LNCaP clone FGC (cell line): ENCODE measurements at regions not wholly inside any gene's neighbourhood (a gene's known extent, or its start where the extent isn't known, plus 50 kb on each side); places are given as distances from the start of the nearest gene placed in this dataset.
A peak's percentile ranks its signal among the peaks of the same experiment; 100 is the strongest.

Experiments
- DNase-seq: peaks from one replicate; pipeline ENCODE4 v3.0.0-alpha.2; 2011; ENCODE audit warnings: low read depth
- H3K4me3 ChIP-seq: 2 replicates; pipeline ENCODE4 v1.5.1; 2011; ENCODE audit warnings: mild to moderate bottlenecking, low read depth, low read length, control low read depth
- TF ChIP-seq, protein P1 (sequence below): IDR thresholded peaks from 2 replicates; pipeline ENCODE4 v1.5.1; 2012; ENCODE audit warnings: mild to moderate bottlenecking; ENCODE audit not compliant: control insufficient read depth, insufficient read depth; ENCODE audit errors: extremely low read depth

DNA sequence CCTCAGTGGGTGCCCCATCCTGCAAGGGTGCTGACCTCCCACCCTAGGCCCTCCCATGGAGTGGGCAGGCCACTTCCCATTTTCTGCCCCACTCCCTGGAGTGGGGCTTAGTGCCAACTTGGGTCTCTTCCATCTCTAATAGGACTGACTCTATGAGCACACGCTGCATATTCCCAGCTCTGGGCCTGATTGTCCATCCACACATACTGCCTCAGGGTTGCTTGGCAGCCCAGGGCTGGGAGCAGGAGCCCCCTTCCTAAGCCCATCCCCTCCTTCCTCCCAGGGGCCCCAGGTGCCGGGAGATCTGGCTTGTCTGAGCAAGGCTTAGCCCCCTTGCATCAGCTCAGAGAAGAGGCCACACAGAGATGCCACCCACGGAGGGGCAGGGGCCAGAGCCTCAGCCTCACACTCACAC lies 55.1 kb downstream of the PJA1 start:
- peak; percentile 26 for DNase-seq
- no peak overlapping the region for H3K4me3 ChIP-seq
- TF ChIP-seq, protein P1, sequence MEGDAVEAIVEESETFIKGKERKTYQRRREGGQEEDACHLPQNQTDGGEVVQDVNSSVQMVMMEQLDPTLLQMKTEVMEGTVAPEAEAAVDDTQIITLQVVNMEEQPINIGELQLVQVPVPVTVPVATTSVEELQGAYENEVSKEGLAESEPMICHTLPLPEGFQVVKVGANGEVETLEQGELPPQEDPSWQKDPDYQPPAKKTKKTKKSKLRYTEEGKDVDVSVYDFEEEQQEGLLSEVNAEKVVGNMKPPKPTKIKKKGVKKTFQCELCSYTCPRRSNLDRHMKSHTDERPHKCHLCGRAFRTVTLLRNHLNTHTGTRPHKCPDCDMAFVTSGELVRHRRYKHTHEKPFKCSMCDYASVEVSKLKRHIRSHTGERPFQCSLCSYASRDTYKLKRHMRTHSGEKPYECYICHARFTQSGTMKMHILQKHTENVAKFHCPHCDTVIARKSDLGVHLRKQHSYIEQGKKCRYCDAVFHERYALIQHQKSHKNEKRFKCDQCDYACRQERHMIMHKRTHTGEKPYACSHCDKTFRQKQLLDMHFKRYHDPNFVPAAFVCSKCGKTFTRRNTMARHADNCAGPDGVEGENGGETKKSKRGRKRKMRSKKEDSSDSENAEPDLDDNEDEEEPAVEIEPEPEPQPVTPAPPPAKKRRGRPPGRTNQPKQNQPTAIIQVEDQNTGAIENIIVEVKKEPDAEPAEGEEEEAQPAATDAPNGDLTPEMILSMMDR: no peak

GRCh38 chrX:69109706-69110105 lies 55.5 kb downstream of the PJA1 start:
- peak; percentile 80 for DNase-seq
- no peak overlapping the region for H3K4me3 ChIP-seq
- TF ChIP-seq, protein P1: no peak

- DNase-seq: no peak
- TF ChIP-seq, protein P1: no peak
- no peak overlapping the region for H3K4me3 ChIP-seq
These were observed 56.1 kb downstream of the PJA1 start for GRCh38 chrX:69109036-69109663.

GRCh38 chrX:69107747-69108401 lies 57.4 kb downstream of the PJA1 start:
- no peak overlapping the region for H3K4me3 ChIP-seq
- DNase-seq: no peak
- TF ChIP-seq, protein P1: no peak

- TF ChIP-seq, protein P1: no peak
- no peak for DNase-seq
- H3K4me3 ChIP-seq: no peak overlapping the region
These were observed 58.0 kb downstream of the PJA1 start for GRCh38 chrX:69107231-69107739.

- H3K4me3 ChIP-seq: no peak overlapping the region
- TF ChIP-seq, protein P1: no peak
- DNase-seq: no peak
These were observed 60.4 kb downstream of the PJA1 start for GRCh38 chrX:69104756-69105434.
